ENCODE measurements at regions not wholly inside any gene's neighbourhood (a gene's known extent, or its start where the extent isn't known, plus 50 kb on each side); places are given as distances from the start of the nearest gene placed in this dataset.

DNA sequence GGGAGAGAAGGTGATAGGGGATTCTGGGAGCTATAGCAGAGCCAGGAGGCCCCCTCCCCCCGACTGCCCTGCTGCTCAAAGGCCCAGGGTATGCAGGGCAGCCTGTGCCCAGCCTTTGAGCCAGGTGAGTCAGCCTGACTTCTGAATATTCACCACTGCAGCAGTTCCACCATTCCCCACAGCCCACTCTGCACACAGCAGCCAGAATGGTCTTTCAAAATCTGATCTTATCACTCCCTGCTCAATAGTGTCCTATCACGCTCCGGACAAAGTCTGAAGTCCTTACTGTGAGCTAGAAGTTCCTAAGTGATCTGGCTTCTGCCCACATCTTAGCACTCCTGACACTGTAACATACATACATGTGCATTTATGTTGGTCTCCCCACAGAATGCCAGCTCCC lies 111.7 kb downstream of the BUD13 start:
- Mint-ChIP-seq H3K36me3 (ENCODE audit: low read depth) (no peaks in the 10 kb centered on the region), H3K27me3 (ENCODE audit: low read depth) (peaks cover 21% of the 10 kb centered on the region), H3K4me3 (no peak overlapping the region), H3K27ac (no peak overlapping the region), H3K9me3 (peaks cover 17% of the 10 kb centered on the region), H3K4me1 (no peaks in the 10 kb centered on the region)
- TF ChIP-seq, protein P1, sequence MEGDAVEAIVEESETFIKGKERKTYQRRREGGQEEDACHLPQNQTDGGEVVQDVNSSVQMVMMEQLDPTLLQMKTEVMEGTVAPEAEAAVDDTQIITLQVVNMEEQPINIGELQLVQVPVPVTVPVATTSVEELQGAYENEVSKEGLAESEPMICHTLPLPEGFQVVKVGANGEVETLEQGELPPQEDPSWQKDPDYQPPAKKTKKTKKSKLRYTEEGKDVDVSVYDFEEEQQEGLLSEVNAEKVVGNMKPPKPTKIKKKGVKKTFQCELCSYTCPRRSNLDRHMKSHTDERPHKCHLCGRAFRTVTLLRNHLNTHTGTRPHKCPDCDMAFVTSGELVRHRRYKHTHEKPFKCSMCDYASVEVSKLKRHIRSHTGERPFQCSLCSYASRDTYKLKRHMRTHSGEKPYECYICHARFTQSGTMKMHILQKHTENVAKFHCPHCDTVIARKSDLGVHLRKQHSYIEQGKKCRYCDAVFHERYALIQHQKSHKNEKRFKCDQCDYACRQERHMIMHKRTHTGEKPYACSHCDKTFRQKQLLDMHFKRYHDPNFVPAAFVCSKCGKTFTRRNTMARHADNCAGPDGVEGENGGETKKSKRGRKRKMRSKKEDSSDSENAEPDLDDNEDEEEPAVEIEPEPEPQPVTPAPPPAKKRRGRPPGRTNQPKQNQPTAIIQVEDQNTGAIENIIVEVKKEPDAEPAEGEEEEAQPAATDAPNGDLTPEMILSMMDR (IDR thresholded peaks at IDR 0.05; ENCODE audit: unreplicated experiment in 3 of 3), result no peak

DNA sequence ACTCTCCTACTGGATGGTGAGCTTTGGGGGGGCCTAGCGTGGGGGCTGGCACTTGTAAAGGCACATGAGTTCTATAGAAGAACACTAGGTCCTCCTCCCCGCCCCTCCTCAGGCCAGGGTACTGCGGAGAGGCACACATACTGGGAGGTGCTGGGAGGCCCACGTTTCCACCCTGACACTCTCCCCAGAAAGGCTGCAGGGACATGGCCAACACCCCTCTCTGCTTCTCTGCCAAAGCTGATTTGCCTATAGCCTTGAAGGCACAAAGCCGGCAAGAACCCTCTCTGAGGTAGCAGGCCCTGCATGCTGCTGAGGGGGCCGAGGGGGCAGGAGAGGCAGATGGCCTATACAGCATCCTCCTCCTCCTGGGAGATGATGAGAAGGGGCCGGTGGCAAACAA lies 112.8 kb downstream of the BUD13 start:
- no peaks in the 10 kb centered on the region for H3K36me3 Mint-ChIP-seq (ENCODE audit: low read depth)
- H3K27ac Mint-ChIP-seq, result no peak overlapping the region
- TF ChIP-seq, protein P1 (IDR thresholded peaks at IDR 0.05; ENCODE audit: unreplicated experiment in 3 of 3), result no peak
- peaks cover 16% of the 10 kb centered on the region for H3K27me3 Mint-ChIP-seq (ENCODE audit: low read depth)
- no peaks in the 10 kb centered on the region for H3K4me1 Mint-ChIP-seq
- H3K4me3 Mint-ChIP-seq, result no peak overlapping the region
- peaks cover 10% of the 10 kb centered on the region for H3K9me3 Mint-ChIP-seq

DNA sequence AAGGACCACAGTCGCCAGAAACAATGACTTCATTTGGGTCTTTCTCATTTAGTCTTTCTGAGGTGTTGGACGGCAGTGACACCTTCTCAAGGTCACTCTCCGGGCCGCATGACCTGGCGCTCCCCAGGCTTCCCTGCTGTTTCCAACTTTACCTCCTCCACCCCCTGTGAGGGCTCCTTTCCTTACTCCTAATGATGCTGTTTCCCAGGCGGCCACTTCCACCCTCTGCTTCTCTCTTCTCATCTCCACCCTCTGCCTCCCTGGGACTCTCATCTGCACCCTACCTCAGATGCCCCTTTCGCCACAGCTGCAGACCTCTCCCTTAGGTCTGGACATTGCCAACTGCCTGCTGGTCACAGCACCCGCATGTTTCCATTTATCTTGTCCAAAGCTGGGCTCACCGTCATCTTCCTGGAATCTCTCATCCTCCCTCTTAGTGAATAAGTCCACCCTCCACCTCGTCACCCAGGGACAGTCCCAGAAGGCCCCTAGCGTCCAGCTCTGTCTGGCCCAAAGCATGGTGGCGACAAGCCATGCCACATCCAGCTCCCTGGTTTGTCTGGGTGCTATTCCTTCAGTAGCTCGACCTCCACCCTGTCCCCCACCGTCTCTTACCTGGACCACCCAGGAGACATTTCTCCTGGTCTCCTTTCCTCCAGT lies 113.8 kb downstream of the BUD13 start:
- TF ChIP-seq, protein P1 (IDR thresholded peaks at IDR 0.05; ENCODE audit: unreplicated experiment in 3 of 3), result no peak
- peaks cover 20% of the 10 kb centered on the region for H3K27me3 Mint-ChIP-seq (ENCODE audit: low read depth)
- H3K4me1 Mint-ChIP-seq, result no peaks in the 10 kb centered on the region
- no peaks in the 10 kb centered on the region for H3K36me3 Mint-ChIP-seq (ENCODE audit: low read depth)
- no peak overlapping the region for H3K27ac Mint-ChIP-seq
- peaks cover 8% of the 10 kb centered on the region for H3K9me3 Mint-ChIP-seq
- no peak overlapping the region for H3K4me3 Mint-ChIP-seq

DNA sequence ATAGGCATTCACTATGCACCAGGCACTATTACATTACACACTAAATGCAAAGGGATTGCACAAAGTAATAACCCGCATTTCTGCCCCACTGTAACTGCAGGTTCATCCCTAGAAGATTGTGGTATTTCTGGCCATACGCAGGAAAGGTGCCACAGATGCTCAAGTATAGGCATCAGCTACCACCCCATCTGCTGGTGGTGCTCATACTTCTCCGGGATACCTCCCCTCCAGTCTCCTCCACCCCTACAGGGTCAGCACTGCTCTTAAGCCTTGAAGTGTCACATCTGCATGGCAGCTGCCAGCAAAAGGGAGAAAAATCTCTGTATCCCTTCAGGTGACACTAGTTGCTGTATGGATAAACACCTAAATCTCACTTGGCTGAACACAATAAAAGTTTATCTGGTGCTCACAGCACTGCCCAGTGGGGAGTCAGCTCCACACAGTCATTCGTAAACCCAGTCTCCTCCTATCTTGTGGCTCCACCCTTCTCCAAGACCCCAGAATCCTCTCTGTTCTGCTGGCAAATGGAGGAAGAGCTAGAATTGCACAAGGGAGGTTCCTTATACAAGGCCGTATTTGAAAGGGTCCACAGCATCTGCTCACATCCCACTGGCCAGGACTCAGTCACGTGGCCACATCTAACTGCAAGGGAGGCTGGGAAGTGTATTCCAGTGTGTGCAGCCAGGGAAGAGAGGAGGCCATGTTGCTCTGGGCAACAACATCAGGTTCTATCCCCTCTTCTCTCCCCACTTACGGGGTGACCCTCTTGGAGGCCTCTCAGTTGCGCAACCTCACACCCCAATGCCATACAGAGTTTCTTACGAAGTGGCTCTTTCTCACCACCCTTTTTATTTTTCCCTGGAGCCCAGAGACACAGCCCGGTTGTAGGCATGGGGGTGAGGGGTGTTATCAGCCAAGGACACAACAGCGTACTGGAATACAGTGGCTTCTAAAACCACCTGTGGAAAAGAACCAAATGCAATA lies 114.7 kb downstream of the BUD13 start:
- H3K9me3 Mint-ChIP-seq, result peaks cover 8% of the 10 kb centered on the region
- H3K36me3 Mint-ChIP-seq (ENCODE audit: low read depth), result no peaks in the 10 kb centered on the region
- H3K27ac Mint-ChIP-seq, result no peak overlapping the region
- H3K4me1 Mint-ChIP-seq, result no peaks in the 10 kb centered on the region
- peaks cover 19% of the 10 kb centered on the region for H3K27me3 Mint-ChIP-seq (ENCODE audit: low read depth)
- H3K4me3 Mint-ChIP-seq, result no peak overlapping the region
- TF ChIP-seq, protein P1 (IDR thresholded peaks at IDR 0.05; ENCODE audit: unreplicated experiment in 3 of 3), result no peak

DNA sequence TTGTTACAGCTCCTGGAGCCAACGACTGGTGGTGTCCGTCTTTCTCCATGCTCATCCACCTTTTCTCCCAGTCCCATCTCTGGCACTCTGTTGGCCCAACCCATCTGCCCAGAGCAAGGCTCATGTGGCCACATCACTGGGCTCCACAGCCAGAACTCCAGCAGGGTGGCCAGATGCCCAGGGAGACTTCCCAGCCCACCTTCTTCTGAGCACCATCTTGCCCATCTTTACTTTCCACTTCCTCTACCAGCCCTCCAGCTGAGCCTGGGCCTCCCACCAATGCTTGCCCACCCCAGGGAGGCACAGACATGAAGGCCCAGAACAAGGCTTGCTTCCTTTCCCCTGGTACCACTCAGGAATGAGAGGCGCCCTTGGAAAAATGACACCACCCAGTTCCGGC lies 116.8 kb downstream of the BUD13 start:
- TF ChIP-seq, protein P1 (IDR thresholded peaks at IDR 0.05; ENCODE audit: unreplicated experiment in 3 of 3), result no peak
- Mint-ChIP-seq H3K36me3 (ENCODE audit: low read depth) (no peaks in the 10 kb centered on the region), H3K27ac (no peak overlapping the region), H3K9me3 (peaks cover 9% of the 10 kb centered on the region), H3K27me3 (ENCODE audit: low read depth) (peaks cover 14% of the 10 kb centered on the region), H3K4me1 (no peaks in the 10 kb centered on the region), H3K4me3 (no peak overlapping the region)
